Breast epithelium (tissue), 4 donors: ENCODE measurements at regions not wholly inside any gene's neighbourhood (a gene's known extent, or its start where the extent isn't known, plus 50 kb on each side); places are given as distances from the start of the nearest gene placed in this dataset.
A peak's percentile ranks its signal among the peaks of the same experiment; 100 is the strongest.
"Not testable (repeated sequence)": the region's sequence is repeated elsewhere in the genome, so short reads cannot be mapped to it uniquely, and the experiment has no call there.

Experiments used
- DNase-seq, 2 donors: peaks; one replicate each; pipeline ENCODE4 v3.0.0-alpha.2; 2019; ENCODE audit warnings: low spot score in 2 of 2
- H3K27ac ChIP-seq, 2 donors: fragments of 200-600 bp; sonication (generic) in 1 of 2; one replicate each; pipeline ENCODE4 v1.5.1; 2016 to 2019; ENCODE audit warnings: mild to moderate bottlenecking in 1 of 2
- H3K27me3 ChIP-seq, 2 donors: fragments of 200-600 bp; sonication (generic) in 1 of 2; one replicate each; pipeline versions ENCODE4 v1.5.1 to v1.6.0; 2017 to 2019; ENCODE audit warnings: control low read depth in 1 of 2, mild to moderate bottlenecking in 1 of 2
- H3K36me3 ChIP-seq: fragments of 200-600 bp; one replicate; pipeline ENCODE4 v1.5.1; 2019
- H3K4me1 ChIP-seq, 2 donors: fragments of 200-600 bp; sonication (generic); one replicate each; pipeline ENCODE4 v1.5.1; 2016 to 2019; ENCODE audit warnings: control low read depth in 1 of 2
- H3K4me3 ChIP-seq, 3 donors: fragments of 200-600 bp; sonication (generic); 1 replicate in 2 of 3; 2 replicates in 1 of 3; pipeline ENCODE4 v1.5.1; 2016 to 2019; ENCODE audit warnings: mild to moderate bottlenecking in 3 of 3, moderate library complexity in 2 of 3
- H3K9me3 ChIP-seq, 2 donors: fragments of 200-600 bp; sonication (generic) in 1 of 2; one replicate each; pipeline ENCODE4 v1.5.1; 2016 to 2019; ENCODE audit warnings: control low read depth in 1 of 2
- CTCF ChIP-seq, 3 donors: fragments of 450-650 bp; IDR thresholded peaks; one replicate each; pipeline ENCODE4 v1.5.1; 2016 to 2017; ENCODE audit warnings: antibody characterized with exemption in 3 of 3, mild to moderate bottlenecking in 3 of 3, moderate library complexity in 3 of 3
- POLR2A ChIP-seq: fragments of 450-650 bp; IDR thresholded peaks from one replicate; pipeline ENCODE4 v1.6.1; 2016; ENCODE audit warnings: antibody characterized with exemption, mild to moderate bottlenecking, moderate library complexity
- POLR2AphosphoS5 ChIP-seq, 3 donors: sonication (generic); formaldehyde crosslinking; IDR thresholded peaks; one replicate each; pipeline ENCODE4 v1.6.1; 2017; ENCODE audit warnings: antibody characterized with exemption in 3 of 3
- intact Hi-C: fragments of 100-400 bp; cut with DNase I; formaldehyde crosslinking; loops from one replicate; pipeline ENCODE4 v1.15.1; 2023; ENCODE audit warnings: low total_unique reads

- H3K4me3 ChIP-seq, H3K4me1 ChIP-seq, H3K36me3 ChIP-seq, intact Hi-C loops, H3K27me3 ChIP-seq, H3K27ac ChIP-seq, DNase-seq: not testable (repeated sequence)
- H3K9me3 ChIP-seq, result peaks cover 17 to 49% of the 10 kb centered on the region in 2 donors
These were observed 117.0 kb downstream of the SDHAF3 start for GRCh38 chr7:97234494-97234893.

DNA sequence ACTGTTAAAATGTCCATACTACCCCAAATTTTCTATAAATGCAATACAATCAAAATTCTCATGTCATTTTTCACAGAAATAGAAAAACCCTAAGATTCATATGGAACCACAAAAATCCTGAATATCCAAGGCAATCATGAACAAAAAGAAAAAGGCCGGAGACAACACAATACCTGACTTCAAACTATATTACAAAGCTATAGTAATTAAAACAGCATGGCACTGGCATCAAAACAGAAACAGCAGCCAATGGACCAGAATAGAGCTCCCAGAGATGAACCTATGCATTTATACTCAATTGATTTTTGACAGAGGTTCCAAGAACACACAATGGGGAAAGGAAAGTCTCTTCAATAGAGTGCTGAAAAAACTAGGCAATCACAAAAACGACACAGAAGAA is 128.8 kb downstream of the SDHAF3 start:
- Histone ChIP-seq H3K27ac (no peak overlapping the region), H3K4me1 (no peaks in the 10 kb centered on the region), H3K4me3 (no peak overlapping the region), H3K27me3 (no peaks in the 10 kb centered on the region), H3K9me3 (peaks cover 0 to 9% of the 10 kb centered on the region in 2 donors), H3K36me3 (no peaks in the 10 kb centered on the region)
- TF ChIP-seq CTCF (IDR thresholded peaks at IDR 0.05), result no peak
- no peak for TF ChIP-seq POLR2A
- TF ChIP-seq POLR2AphosphoS5 (IDR thresholded peaks at IDR 0.05), result no peak
- intact Hi-C loops, result no loop called here
- DNase-seq, result no peak

- H3K9me3 ChIP-seq, H3K27me3 ChIP-seq, intact Hi-C loops, H3K36me3 ChIP-seq, H3K4me3 ChIP-seq, H3K4me1 ChIP-seq, DNase-seq, H3K27ac ChIP-seq: not testable (repeated sequence)
These were observed 140.7 kb downstream of the SDHAF3 start for GRCh38 chr7:97258187-97258586.

DNA sequence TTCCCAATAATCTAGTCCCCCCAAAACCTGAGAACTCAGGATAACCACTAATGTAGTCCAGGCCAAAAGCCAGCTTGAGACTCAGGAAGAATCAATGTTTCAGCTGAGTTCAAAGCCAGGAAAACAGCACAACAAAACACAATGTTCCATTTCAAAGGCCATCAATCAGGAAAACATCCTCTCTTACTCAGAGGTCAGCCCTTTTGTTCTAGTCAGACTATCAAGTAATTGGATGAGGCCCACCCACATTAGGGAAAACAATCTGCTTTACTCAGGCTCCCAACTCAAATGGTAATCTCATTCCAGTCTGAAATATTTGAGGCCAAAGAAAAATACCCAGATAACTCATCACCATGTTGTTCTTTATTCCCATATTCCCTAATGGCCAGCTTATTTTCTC is 152.2 kb downstream of the SDHAF3 start:
- no peak for DNase-seq
- Histone ChIP-seq H3K9me3 (no peaks in the 10 kb centered on the region), H3K4me1 (no peaks in the 10 kb centered on the region), H3K4me3 (no peak overlapping the region), H3K27ac (no peak overlapping the region), H3K36me3 (no peaks in the 10 kb centered on the region), H3K27me3 (no peaks in the 10 kb centered on the region)
- intact Hi-C loops, result no loop called here
- TF ChIP-seq POLR2A, result no peak
- no peak for TF ChIP-seq CTCF (IDR thresholded peaks at IDR 0.05)
- TF ChIP-seq POLR2AphosphoS5 (IDR thresholded peaks at IDR 0.05), result no peak

DNA sequence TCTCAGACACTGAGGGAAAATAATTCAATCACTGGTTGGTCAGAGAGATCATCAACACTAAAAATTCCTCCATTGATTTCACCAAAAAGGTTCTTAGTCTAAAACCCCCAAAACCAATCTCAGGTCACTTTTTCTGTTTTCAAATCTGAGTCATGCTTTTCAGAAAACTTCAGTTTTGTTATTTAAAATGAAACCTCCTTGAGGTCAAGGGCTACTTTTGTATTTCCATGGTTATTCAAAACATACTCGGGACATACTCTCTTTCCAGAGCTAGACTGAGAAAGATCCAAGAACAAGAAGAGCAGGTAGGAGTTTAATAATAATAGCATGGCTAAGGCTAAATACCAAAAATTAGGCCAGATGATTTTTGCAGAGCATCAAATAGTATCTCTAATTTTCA is 152.8 kb downstream of the SDHAF3 start:
- TF ChIP-seq POLR2A (no peak), CTCF (IDR thresholded peaks at IDR 0.05) (no peak), POLR2AphosphoS5 (IDR thresholded peaks at IDR 0.05) (no peak)
- no peaks in the 10 kb centered on the region for H3K9me3 ChIP-seq
- intact Hi-C loops, result no loop called here
- H3K4me3 ChIP-seq, result no peak overlapping the region
- H3K27me3 ChIP-seq, result no peaks in the 10 kb centered on the region
- DNase-seq, result no peak
- H3K36me3 ChIP-seq, result no peaks in the 10 kb centered on the region
- H3K4me1 ChIP-seq, result no peaks in the 10 kb centered on the region
- H3K27ac ChIP-seq, result peak overlapping the region in 1 of 2 donors; percentile 9

DNA sequence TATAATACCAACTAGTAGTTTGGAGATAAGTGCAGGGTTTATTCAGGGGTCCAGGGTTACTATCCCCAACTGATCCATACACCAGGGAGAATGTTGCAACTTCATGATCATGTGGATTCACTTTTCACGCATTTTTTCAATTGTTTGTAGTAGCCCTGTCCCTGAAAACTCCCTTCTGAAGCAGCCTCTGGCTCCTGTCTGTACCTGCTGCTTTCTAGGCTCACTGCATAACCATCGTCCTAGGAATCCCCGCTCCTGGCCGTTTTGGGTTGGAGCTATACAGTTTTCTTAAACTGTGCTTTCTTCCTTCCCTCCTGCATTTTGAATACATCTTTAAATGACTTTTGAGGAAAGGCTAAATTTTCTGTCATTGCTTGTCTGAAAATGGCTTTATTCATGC is 154.1 kb downstream of the SDHAF3 start:
- DNase-seq, result no peak
- intact Hi-C loops, result no loop called here
- no peak overlapping the region for H3K27ac ChIP-seq

More for the DNA sequence above, 154.1 kb downstream of the SDHAF3 start:
- Histone ChIP-seq H3K27me3 (no peaks in the 10 kb centered on the region), H3K4me1 (no peaks in the 10 kb centered on the region), H3K4me3 (no peak overlapping the region), H3K36me3 (no peaks in the 10 kb centered on the region), H3K9me3 (no peaks in the 10 kb centered on the region)
- TF ChIP-seq POLR2AphosphoS5 (IDR thresholded peaks at IDR 0.05), result no peak
- TF ChIP-seq CTCF (IDR thresholded peaks at IDR 0.05), result no peak
- TF ChIP-seq POLR2A, result no peak
